CD4-positive, alpha-beta T cell treated with Interleukin-21 for 1 hour (primary cell): ENCODE measurements at regions not wholly inside any gene's neighbourhood (a gene's known extent, or its start where the extent isn't known, plus 50 kb on each side); places are given as distances from the start of the nearest gene placed in this dataset.
"Not testable (repeated sequence)": the region's sequence is repeated elsewhere in the genome, so short reads cannot be mapped to it uniquely, and the experiment has no call there.

ENCODE experiments used
- DNase-seq: peaks from one replicate; pipeline ENCODE4 v3.0.0-alpha.2; 2020

GRCh38 chr18:78493490-78493889 is 486.1 kb upstream of the SALL3 start:
- not testable (repeated sequence) for DNase-seq

- no peak for DNase-seq
These were observed 485.2 kb upstream of the SALL3 start for GRCh38 chr18:78494204-78495085.

- DNase-seq, result no peak
These were observed 484.1 kb upstream of the SALL3 start for GRCh38 chr18:78495550-78495949.

GRCh38 chr18:78496079-78496478 is 483.5 kb upstream of the SALL3 start:
- no peak for DNase-seq

GRCh38 chr18:78497641-78498040 is 482.0 kb upstream of the SALL3 start:
- no peak for DNase-seq

- no peak for DNase-seq
These were observed 480.0 kb upstream of the SALL3 start for GRCh38 chr18:78499586-78499985.

- no peak for DNase-seq
These were observed 478.4 kb upstream of the SALL3 start for GRCh38 chr18:78501251-78501650.

- no peak for DNase-seq
These were observed 476.5 kb upstream of the SALL3 start for GRCh38 chr18:78503129-78503528.

GRCh38 chr18:78505851-78506461 is 473.7 kb upstream of the SALL3 start:
- DNase-seq, result no peak

- no peak for DNase-seq
These were observed 472.4 kb upstream of the SALL3 start for GRCh38 chr18:78507217-78507616.

- not testable (repeated sequence) for DNase-seq
These were observed 471.3 kb upstream of the SALL3 start for GRCh38 chr18:78508228-78508824.

- DNase-seq, result no peak
These were observed 469.5 kb upstream of the SALL3 start for GRCh38 chr18:78510091-78510490.

GRCh38 chr18:78510636-78511035 is 469.0 kb upstream of the SALL3 start:
- DNase-seq, result no peak

GRCh38 chr18:78511666-78512601 is 467.7 kb upstream of the SALL3 start:
- DNase-seq, result no peak

- no peak for DNase-seq
These were observed 464.5 kb upstream of the SALL3 start for GRCh38 chr18:78514910-78515670.

- DNase-seq, result no peak
These were observed 462.3 kb upstream of the SALL3 start for GRCh38 chr18:78517328-78517727.

- no peak for DNase-seq
These were observed 461.6 kb upstream of the SALL3 start for GRCh38 chr18:78517973-78518372.

GRCh38 chr18:78518805-78519204 is 460.8 kb upstream of the SALL3 start:
- DNase-seq, result no peak

GRCh38 chr18:78519394-78520062 is 460.1 kb upstream of the SALL3 start:
- no peak for DNase-seq

GRCh38 chr18:78521136-78521535 is 458.5 kb upstream of the SALL3 start:
- no peak for DNase-seq

- no peak for DNase-seq
These were observed 457.9 kb upstream of the SALL3 start for GRCh38 chr18:78521744-78522143.

GRCh38 chr18:78522507-78522906 is 457.1 kb upstream of the SALL3 start:
- no peak for DNase-seq
